ENCODE measurements at regions not wholly inside any gene's neighbourhood (a gene's known extent, or its start where the extent isn't known, plus 50 kb on each side); places are given as distances from the start of the nearest gene placed in this dataset.
A peak's percentile ranks its signal among the peaks of the same experiment; 100 is the strongest.

- in situ Hi-C loops (cut with HindIII; ENCODE audit: low pct_ligation_motif_present, low sequenced_read_pairs), result no loop called here
- Histone ChIP-seq H3K4me3 (ENCODE audit: low read depth, low read length) (no peak overlapping the region), H3K27ac (no peak overlapping the region), H3K36me3 (replicated peaks) (no peaks in the 10 kb centered on the region), H3K27me3 (replicated peaks) (no peaks in the 10 kb centered on the region)
- DNase-seq, result no peak
- no peak for TF ChIP-seq CTCF (IDR thresholded peaks at IDR 0.05; ENCODE audit: low read depth, low read length, missing control alignments)
These were observed 52.8 kb upstream of the DHX15 start for GRCh38 chr4:24637173-24637572.

- Histone ChIP-seq H3K27me3 (replicated peaks) (no peaks in the 10 kb centered on the region), H3K4me3 (ENCODE audit: low read depth, low read length) (no peak overlapping the region), H3K36me3 (replicated peaks) (no peaks in the 10 kb centered on the region), H3K27ac (no peak overlapping the region)
- no peak for DNase-seq
- TF ChIP-seq CTCF (IDR thresholded peaks at IDR 0.05; ENCODE audit: low read depth, low read length, missing control alignments), result no peak
- in situ Hi-C loops (cut with HindIII; ENCODE audit: low pct_ligation_motif_present, low sequenced_read_pairs), result no loop called here
These were observed 54.1 kb upstream of the DHX15 start for GRCh38 chr4:24638396-24638875.

GRCh38 chr4:24639714-24640113 lies 55.4 kb upstream of the DHX15 start:
- no peak overlapping the region for H3K27ac ChIP-seq
- DNase-seq, result no peak
- in situ Hi-C loops (cut with HindIII; ENCODE audit: low pct_ligation_motif_present, low sequenced_read_pairs), result no loop called here
- no peak for TF ChIP-seq CTCF (IDR thresholded peaks at IDR 0.05; ENCODE audit: low read depth, low read length, missing control alignments)
- H3K4me3 ChIP-seq (ENCODE audit: low read depth, low read length), result no peak overlapping the region
- H3K36me3 ChIP-seq (replicated peaks), result no peaks in the 10 kb centered on the region
- no peaks in the 10 kb centered on the region for H3K27me3 ChIP-seq (replicated peaks)

- no peaks in the 10 kb centered on the region for H3K36me3 ChIP-seq (replicated peaks)
- TF ChIP-seq CTCF (IDR thresholded peaks at IDR 0.05; ENCODE audit: low read depth, low read length, missing control alignments), result no peak
- in situ Hi-C loops (cut with HindIII; ENCODE audit: low pct_ligation_motif_present, low sequenced_read_pairs), result no loop called here
- H3K4me3 ChIP-seq (ENCODE audit: low read depth, low read length), result no peak overlapping the region
- DNase-seq, result no peak
- H3K27me3 ChIP-seq (replicated peaks), result no peaks in the 10 kb centered on the region
- no peak overlapping the region for H3K27ac ChIP-seq
These were observed 56.0 kb upstream of the DHX15 start for GRCh38 chr4:24640366-24640765.

GRCh38 chr4:24642981-24643547 lies 58.7 kb upstream of the DHX15 start:
- Histone ChIP-seq H3K27ac (peak overlapping the region; percentile 49), H3K36me3 (replicated peaks) (no peaks in the 10 kb centered on the region), H3K4me3 (ENCODE audit: low read depth, low read length) (no peak overlapping the region), H3K27me3 (replicated peaks) (no peaks in the 10 kb centered on the region)
- in situ Hi-C loops (cut with HindIII; ENCODE audit: low pct_ligation_motif_present, low sequenced_read_pairs), result no loop called here
- no peak for TF ChIP-seq CTCF (IDR thresholded peaks at IDR 0.05; ENCODE audit: low read depth, low read length, missing control alignments)
- DNase-seq, result peak; percentile 78

All from brain microvascular endothelial cell (primary cell).